Esophagus muscularis mucosa (tissue), 4 donors: ENCODE measurements at regions not wholly inside any gene's neighbourhood (a gene's known extent, or its start where the extent isn't known, plus 50 kb on each side); places are given as distances from the start of the nearest gene placed in this dataset.

Experiments
- EP300 ChIP-seq: sonication (generic); formaldehyde crosslinking; IDR thresholded peaks from one replicate; pipeline ENCODE4 v1.6.1; 2017; ENCODE audit warnings: antibody characterized with exemption
- POLR2A ChIP-seq: fragments of 450-650 bp; IDR thresholded peaks from one replicate; pipeline ENCODE4 v1.6.1; 2017; ENCODE audit warnings: antibody characterized with exemption, moderate library complexity, mild to moderate bottlenecking, low read depth
- POLR2AphosphoS5 ChIP-seq, 2 donors: sonication (generic); formaldehyde crosslinking; IDR thresholded peaks; one replicate each; pipeline ENCODE4 v1.6.1; 2017; ENCODE audit warnings: antibody characterized with exemption in 2 of 2
- TF ChIP-seq, protein P1 (sequence below), 3 experiments: fragments of 200-600 bp in 2 of 3; fragments of 450-650 bp in 1 of 3; sonication (generic) in 2 of 3; IDR thresholded peaks; one replicate each; pipeline ENCODE4 v1.5.1; 2017 to 2019; ENCODE audit warnings: antibody characterized with exemption in 3 of 3, mild to moderate bottlenecking in 2 of 3, moderate library complexity in 1 of 3

DNA sequence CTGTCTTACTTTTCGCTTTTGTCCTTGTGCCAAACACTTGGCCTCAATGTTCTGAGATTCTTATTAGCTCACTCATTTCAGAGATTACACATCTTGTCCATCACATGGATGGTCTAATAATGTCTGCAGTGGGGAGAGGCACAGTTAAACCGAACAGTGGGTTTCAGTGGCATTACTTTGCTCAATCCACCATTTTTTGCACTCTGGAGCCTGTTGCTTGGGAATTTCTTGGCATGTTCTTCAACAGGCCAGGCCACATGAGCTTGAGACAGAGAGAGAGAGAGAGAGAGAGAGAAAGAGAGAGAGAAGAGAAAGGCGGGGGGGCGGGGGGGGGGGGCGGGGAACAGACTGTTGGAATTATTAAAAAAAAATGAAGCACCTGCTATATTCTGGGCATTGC lies 1327.8 kb upstream of the WWC1 start:
- TF ChIP-seq, protein P1, sequence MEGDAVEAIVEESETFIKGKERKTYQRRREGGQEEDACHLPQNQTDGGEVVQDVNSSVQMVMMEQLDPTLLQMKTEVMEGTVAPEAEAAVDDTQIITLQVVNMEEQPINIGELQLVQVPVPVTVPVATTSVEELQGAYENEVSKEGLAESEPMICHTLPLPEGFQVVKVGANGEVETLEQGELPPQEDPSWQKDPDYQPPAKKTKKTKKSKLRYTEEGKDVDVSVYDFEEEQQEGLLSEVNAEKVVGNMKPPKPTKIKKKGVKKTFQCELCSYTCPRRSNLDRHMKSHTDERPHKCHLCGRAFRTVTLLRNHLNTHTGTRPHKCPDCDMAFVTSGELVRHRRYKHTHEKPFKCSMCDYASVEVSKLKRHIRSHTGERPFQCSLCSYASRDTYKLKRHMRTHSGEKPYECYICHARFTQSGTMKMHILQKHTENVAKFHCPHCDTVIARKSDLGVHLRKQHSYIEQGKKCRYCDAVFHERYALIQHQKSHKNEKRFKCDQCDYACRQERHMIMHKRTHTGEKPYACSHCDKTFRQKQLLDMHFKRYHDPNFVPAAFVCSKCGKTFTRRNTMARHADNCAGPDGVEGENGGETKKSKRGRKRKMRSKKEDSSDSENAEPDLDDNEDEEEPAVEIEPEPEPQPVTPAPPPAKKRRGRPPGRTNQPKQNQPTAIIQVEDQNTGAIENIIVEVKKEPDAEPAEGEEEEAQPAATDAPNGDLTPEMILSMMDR (IDR thresholded peaks at IDR 0.05), result no peak
- TF ChIP-seq POLR2AphosphoS5 (IDR thresholded peaks at IDR 0.05) (no peak), POLR2A (no peak), EP300 (no peak)
